ENCODE measurements at regions not wholly inside any gene's neighbourhood (a gene's known extent, or its start where the extent isn't known, plus 50 kb on each side); places are given as distances from the start of the nearest gene placed in this dataset.

DNA sequence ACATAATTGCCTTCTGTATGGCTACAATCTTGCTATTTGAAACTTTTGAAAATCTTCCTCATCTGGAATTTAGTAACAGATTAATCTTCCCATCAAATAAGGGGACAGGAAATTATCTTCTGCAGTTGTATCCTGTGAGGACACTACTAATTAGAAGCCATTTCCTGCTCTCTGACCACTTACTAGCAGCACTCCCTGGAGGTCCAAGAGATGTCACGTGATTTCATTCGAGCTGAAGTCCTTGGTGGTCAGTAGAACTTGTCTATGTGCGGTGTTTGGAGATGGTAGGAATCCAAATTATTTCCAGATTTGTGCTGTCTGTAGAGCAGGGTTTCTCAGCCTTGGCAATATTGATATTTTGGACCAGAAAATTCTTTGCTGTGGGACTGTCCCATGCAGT is 202.5 kb downstream of the TFAP2B start:
- FAIRE-seq, result no peak

DNA sequence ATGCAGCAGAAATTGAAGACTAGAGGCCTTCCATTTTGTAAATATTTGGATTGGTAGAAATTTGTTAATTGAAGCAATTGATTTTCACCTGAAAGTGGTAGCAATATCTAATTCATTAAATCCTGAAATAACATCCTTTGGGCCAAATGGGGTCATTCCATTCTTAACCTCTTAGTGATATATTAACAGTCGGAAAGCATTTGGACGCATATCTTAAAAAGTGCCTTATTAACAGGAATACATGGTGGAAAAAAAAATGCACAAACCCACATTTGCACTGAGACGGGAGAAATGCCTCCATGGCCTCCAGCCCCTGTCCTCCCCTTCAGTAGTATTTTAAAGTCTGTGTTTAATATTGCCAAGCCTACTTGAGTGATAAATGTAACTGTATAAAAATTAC is 205.5 kb downstream of the TFAP2B start:
- H4K20me1 ChIP-seq (ENCODE audit: control insufficient read depth, insufficient read depth), result no peaks in the 10 kb centered on the region
- 56% methylated on average over 3 of the region's 3 CpGs for WGBS (ENCODE audit: insufficient coverage, insufficient replicate concordance, low lambda C conversion rate, missing lambda C conversion rate)
- no peaks in the 10 kb centered on the region for H3K9me3 ChIP-seq (replicated peaks; ENCODE audit: control insufficient read depth, insufficient read depth, low read length)
- ChIA-PET CTCF (no interaction called here), RAD21 (ENCODE audit: unreplicated experiment) (no interaction called here), SMC1A (ENCODE audit: uncharacterized antibody, unreplicated experiment) (interaction anchor here (0.7 kb wide), 1 partner anchor 9 kb away, joined by 3 read pairs; no protein-coding TSS in a partner anchor), POLR2A (no interaction called here)
- ATAC-seq, result no peak
- no TSS peak for BruUV-seq (replicated peaks)
- no peaks in the 10 kb centered on the region for H3K36me3 ChIP-seq (ENCODE audit: control insufficient read depth in 2 of 2, insufficient read depth in 2 of 2, low read length in 1 of 2)
- no peak overlapping the region for H3K4me2 ChIP-seq (ENCODE audit: control insufficient read depth, insufficient read depth)
- H3K4me3 ChIP-seq, result no peak overlapping the region
- in situ Hi-C loops (cut with MboI) (no loop called here), intact Hi-C loops (cut with micrococcal nuclease; ENCODE audit: unreplicated experiment) (no loop called here)
- no peak for FAIRE-seq
- H3K27me3 ChIP-seq (replicated peaks in 1 of 2; ENCODE audit: control insufficient read depth in 2 of 2, insufficient read depth in 2 of 2, low read length in 1 of 2), result no peaks in the 10 kb centered on the region
- no peak for DNase-seq (ENCODE audit: low read depth, low spot score)
- H3K27ac ChIP-seq (ENCODE audit: control insufficient read depth, insufficient read depth), result no peak overlapping the region
- H2AFZ ChIP-seq (ENCODE audit: control insufficient read depth, low read depth, low read length), result no peak overlapping the region
- no peaks in the 10 kb centered on the region for H3K4me1 ChIP-seq (ENCODE audit: control insufficient read depth, insufficient read depth, low read length)
- H3K79me2 ChIP-seq (ENCODE audit: control insufficient read depth, insufficient read depth, low read length), result no peaks in the 10 kb centered on the region
- no peak overlapping the region for H3K9ac ChIP-seq (ENCODE audit: control insufficient read depth, insufficient read depth, low read length)
- TF ChIP-seq NR2C1 (IDR thresholded peaks at IDR 0.05) (no peak), BCL11A (IDR thresholded peaks at IDR 0.05; ENCODE audit: low read depth, low read length) (no peak), EZH2 (IDR thresholded peaks at IDR 0.05; ENCODE audit: borderline replicate concordance, control insufficient read depth, low read depth, low read length) (no peak), KLF5 (IDR thresholded peaks at IDR 0.05; ENCODE audit: partially characterized antibody) (no peak), JUNB (IDR thresholded peaks at IDR 0.05) (no peak), CHD1 (IDR thresholded peaks at IDR 0.05; ENCODE audit: low read depth, low read length) (no peak), MYB (IDR thresholded peaks at IDR 0.05; ENCODE audit: borderline replicate concordance, low read depth, low read length) (no peak)
- TF ChIP-seq, protein P1, sequence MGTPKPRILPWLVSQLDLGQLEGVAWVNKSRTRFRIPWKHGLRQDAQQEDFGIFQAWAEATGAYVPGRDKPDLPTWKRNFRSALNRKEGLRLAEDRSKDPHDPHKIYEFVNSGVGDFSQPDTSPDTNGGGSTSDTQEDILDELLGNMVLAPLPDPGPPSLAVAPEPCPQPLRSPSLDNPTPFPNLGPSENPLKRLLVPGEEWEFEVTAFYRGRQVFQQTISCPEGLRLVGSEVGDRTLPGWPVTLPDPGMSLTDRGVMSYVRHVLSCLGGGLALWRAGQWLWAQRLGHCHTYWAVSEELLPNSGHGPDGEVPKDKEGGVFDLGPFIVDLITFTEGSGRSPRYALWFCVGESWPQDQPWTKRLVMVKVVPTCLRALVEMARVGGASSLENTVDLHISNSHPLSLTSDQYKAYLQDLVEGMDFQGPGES (IDR thresholded peaks at IDR 0.05), result no peak
- TF ChIP-seq, protein P2, sequence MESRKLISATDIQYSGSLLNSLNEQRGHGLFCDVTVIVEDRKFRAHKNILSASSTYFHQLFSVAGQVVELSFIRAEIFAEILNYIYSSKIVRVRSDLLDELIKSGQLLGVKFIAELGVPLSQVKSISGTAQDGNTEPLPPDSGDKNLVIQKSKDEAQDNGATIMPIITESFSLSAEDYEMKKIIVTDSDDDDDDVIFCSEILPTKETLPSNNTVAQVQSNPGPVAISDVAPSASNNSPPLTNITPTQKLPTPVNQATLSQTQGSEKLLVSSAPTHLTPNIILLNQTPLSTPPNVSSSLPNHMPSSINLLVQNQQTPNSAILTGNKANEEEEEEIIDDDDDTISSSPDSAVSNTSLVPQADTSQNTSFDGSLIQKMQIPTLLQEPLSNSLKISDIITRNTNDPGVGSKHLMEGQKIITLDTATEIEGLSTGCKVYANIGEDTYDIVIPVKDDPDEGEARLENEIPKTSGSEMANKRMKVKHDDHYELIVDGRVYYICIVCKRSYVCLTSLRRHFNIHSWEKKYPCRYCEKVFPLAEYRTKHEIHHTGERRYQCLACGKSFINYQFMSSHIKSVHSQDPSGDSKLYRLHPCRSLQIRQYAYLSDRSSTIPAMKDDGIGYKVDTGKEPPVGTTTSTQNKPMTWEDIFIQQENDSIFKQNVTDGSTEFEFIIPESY (IDR thresholded peaks at IDR 0.05), result no peak
- TF ChIP-seq, protein P3, sequence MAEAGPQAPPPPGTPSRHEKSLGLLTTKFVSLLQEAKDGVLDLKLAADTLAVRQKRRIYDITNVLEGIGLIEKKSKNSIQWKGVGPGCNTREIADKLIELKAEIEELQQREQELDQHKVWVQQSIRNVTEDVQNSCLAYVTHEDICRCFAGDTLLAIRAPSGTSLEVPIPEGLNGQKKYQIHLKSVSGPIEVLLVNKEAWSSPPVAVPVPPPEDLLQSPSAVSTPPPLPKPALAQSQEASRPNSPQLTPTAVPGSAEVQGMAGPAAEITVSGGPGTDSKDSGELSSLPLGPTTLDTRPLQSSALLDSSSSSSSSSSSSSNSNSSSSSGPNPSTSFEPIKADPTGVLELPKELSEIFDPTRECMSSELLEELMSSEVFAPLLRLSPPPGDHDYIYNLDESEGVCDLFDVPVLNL (IDR thresholded peaks at IDR 0.05; ENCODE audit: low read depth, low read length), result no peak

More for the DNA sequence above, 202.5 kb downstream of the TFAP2B start:
- ChIA-PET RAD21 (ENCODE audit: unreplicated experiment) (no interaction called here), POLR2A (no interaction called here), SMC1A (ENCODE audit: uncharacterized antibody, unreplicated experiment) (no interaction called here), CTCF (no interaction called here)
- TF ChIP-seq RAD51 (IDR thresholded peaks at IDR 0.05) (peak; percentile 25; the same call in 1 of the 2 replicates), GATAD2B (conservative IDR thresholded peaks at IDR 0.05; ENCODE audit: low read depth) (no peak)
- DNase-seq (ENCODE audit: low read depth, low spot score) (no peak), ATAC-seq (no peak)
- Histone ChIP-seq H2AFZ (ENCODE audit: control insufficient read depth, low read depth, low read length) (no peak overlapping the region), H3K4me1 (ENCODE audit: control insufficient read depth, insufficient read depth, low read length) (no peaks in the 10 kb centered on the region), H3K27me3 (replicated peaks in 1 of 2; ENCODE audit: control insufficient read depth in 2 of 2, insufficient read depth in 2 of 2, low read length in 1 of 2) (no peaks in the 10 kb centered on the region), H3K9me3 (replicated peaks; ENCODE audit: control insufficient read depth, insufficient read depth, low read length) (no peaks in the 10 kb centered on the region), H3K4me2 (ENCODE audit: control insufficient read depth, insufficient read depth) (no peak overlapping the region), H3K9ac (ENCODE audit: control insufficient read depth, insufficient read depth, low read length) (no peak overlapping the region), H3K36me3 (ENCODE audit: control insufficient read depth in 2 of 2, insufficient read depth in 2 of 2, low read length in 1 of 2) (no peaks in the 10 kb centered on the region), H3K4me3 (no peak overlapping the region), H3K79me2 (ENCODE audit: control insufficient read depth, insufficient read depth, low read length) (no peaks in the 10 kb centered on the region), H3K27ac (ENCODE audit: control insufficient read depth, insufficient read depth) (no peak overlapping the region), H4K20me1 (ENCODE audit: control insufficient read depth, insufficient read depth) (no peaks in the 10 kb centered on the region)
- 0% methylated on average over 3 of the region's 3 CpGs for WGBS (ENCODE audit: insufficient coverage, insufficient replicate concordance, low lambda C conversion rate, missing lambda C conversion rate)
- no TSS peak for BruUV-seq (replicated peaks)
- intact Hi-C loops (cut with micrococcal nuclease; ENCODE audit: unreplicated experiment), result no loop called here
- in situ Hi-C loops (cut with MboI), result no loop called here

Measured in GM12878 (cell line).